HCT116 (cell line): ENCODE measurements at regions not wholly inside any gene's neighbourhood (a gene's known extent, or its start where the extent isn't known, plus 50 kb on each side); places are given as distances from the start of the nearest gene placed in this dataset.

Source experiments
- ATAC-seq: fragments of 200-7000 bp; cut with Tn5 transposase; 2 replicates; pipeline ENCODE4 v1.9.1; 2020; ENCODE audit warnings: mild to moderate bottlenecking, moderate library complexity
- BruUV-seq: library from RNA; stranded (reverse); fragments of 400-500 nt; replicated peaks from 2 replicates; lab custom pipeline; 2021; lab: Mats Ljungman, UMichigan
- CTCF ChIA-PET: fragments of 300-600 bp; sonication (Branson Sonifier 250); formaldehyde crosslinking; loops from one replicate; lab custom pipeline; 2021; ENCODE audit warnings: antibody characterized with exemption; lab: Charles Lee
- POLR2A ChIA-PET: fragments of 300-600, 350-600 bp; sonication (Branson Sonifier 250); formaldehyde crosslinking; loops from one replicate; lab custom pipeline; 2021; ENCODE audit warnings: antibody characterized with exemption; lab: Charles Lee
- RAD21 ChIA-PET, 2 experiments: fragments of 300-600 bp; sonication (Branson Sonifier 250); formaldehyde crosslinking; loops; one replicate each; lab custom pipeline; 2023; ENCODE audit warnings: low total read pairs in 2 of 2; ENCODE audit not compliant: uncharacterized antibody in 2 of 2, unreplicated experiment in 2 of 2, low non-redundant PET in 1 of 2; lab: Charles Lee
- DNase-seq: peaks from one replicate; pipeline ENCODE4 v3.0.0-alpha.2; 2010; ENCODE audit warnings: low read depth, low spot score
- H2AFZ ChIP-seq: fragments of 200-600 bp; shearing (Covaris generic), sonication (generic); 2 replicates; pipeline ENCODE4 v1.6.1; 2017; ENCODE audit warnings: low read depth, mixed run types, mixed read lengths, antibody characterized with exemption, low read length; ENCODE audit not compliant: poor library complexity, severe bottlenecking
- H3K27ac ChIP-seq: 2 replicates; pipeline ENCODE4 v1.5.1; 2012; ENCODE audit warnings: low read depth, low read length
- H3K27me3 ChIP-seq: fragments of 200-600 bp; sonication (generic); 2 replicates; pipeline ENCODE4 v1.6.1; 2016; ENCODE audit warnings: mixed run types, low read length, mixed read lengths; ENCODE audit not compliant: insufficient read depth
- H3K36me3 ChIP-seq, 2 experiments: fragments of 200-500 bp in 1 of 2; fragments of 200-600 bp in 1 of 2; sonication (Bioruptor generic) in 1 of 2; sonication (generic) in 1 of 2; 2 replicates each; pipeline versions ENCODE4 v1.5.1 to v1.6.1; 2014 to 2016; ENCODE audit warnings: low read length in 2 of 2, inconsistent platforms in 1 of 2, mixed read lengths in 1 of 2, mixed run types in 1 of 2; ENCODE audit not compliant: insufficient read depth in 2 of 2, control insufficient read depth in 1 of 2
- H3K4me1 ChIP-seq, 2 experiments: fragments of 200-600 bp in 1 of 2; sonication (generic) in 1 of 2; 2 replicates each; pipeline versions ENCODE4 v1.5.1 to v1.6.1; 2012 to 2017; ENCODE audit warnings: low read length in 2 of 2, inconsistent platforms in 1 of 2, mild to moderate bottlenecking in 1 of 2, mixed read lengths in 1 of 2, mixed run types in 1 of 2, moderate library complexity in 1 of 2; ENCODE audit not compliant: insufficient read depth in 2 of 2, control insufficient read depth in 1 of 2
- H3K4me2 ChIP-seq: fragments of 200-600 bp; sonication (generic); 2 replicates; pipeline ENCODE4 v1.6.1; 2017; ENCODE audit warnings: mixed run types, low read length, mixed read lengths
- H3K4me3 ChIP-seq, 2 experiments: fragments of 200-600 bp in 1 of 2; sonication (generic) in 1 of 2; replicated peaks in 1 of 2; 2 replicates each; pipeline ENCODE4 v1.5.1; 2011 to 2016; ENCODE audit warnings: low read length in 2 of 2, control low read depth in 1 of 2, low read depth in 1 of 2, mild to moderate bottlenecking in 1 of 2, mixed read lengths in 1 of 2, mixed run types in 1 of 2
- H3K79me2 ChIP-seq: fragments of 200-600 bp; sonication (generic); 2 replicates; pipeline ENCODE4 v1.6.1; 2017; ENCODE audit warnings: mild to moderate bottlenecking, mixed run types, low read length, moderate library complexity, mixed read lengths; ENCODE audit not compliant: insufficient read depth
- H3K9ac ChIP-seq: fragments of 200-600 bp; sonication (generic); 2 replicates; pipeline ENCODE4 v1.6.1; 2016; ENCODE audit warnings: low read length, mixed read lengths
- H3K9me2 ChIP-seq: fragments of 200-600 bp; sonication (generic), shearing (Covaris generic); 2 replicates; pipeline ENCODE4 v1.6.1; 2017; ENCODE audit warnings: mixed run types, mild to moderate bottlenecking, moderate library complexity; ENCODE audit not compliant: insufficient read depth
- H3K9me3 ChIP-seq, 2 experiments: fragments of 200-500 bp in 1 of 2; fragments of 200-600 bp in 1 of 2; sonication (Bioruptor generic) in 1 of 2; sonication (generic) in 1 of 2; 2 replicates each; pipeline ENCODE4 v1.6.1; 2014 to 2017; ENCODE audit warnings: low read length in 2 of 2, mixed read lengths in 2 of 2, inconsistent platforms in 1 of 2, low read depth in 1 of 2, mild to moderate bottlenecking in 1 of 2, mixed run types in 1 of 2, moderate library complexity in 1 of 2; ENCODE audit not compliant: control insufficient read depth in 1 of 2, insufficient read depth in 1 of 2
- H4K20me1 ChIP-seq: fragments of 200-600 bp; sonication (generic), shearing (Covaris generic); 2 replicates; pipeline ENCODE4 v1.6.1; 2017; ENCODE audit warnings: mixed run types, mild to moderate bottlenecking, moderate library complexity; ENCODE audit not compliant: insufficient read depth
- ELF1 ChIP-seq: IDR thresholded peaks from 2 replicates; pipeline ENCODE4 v1.6.1; 2012; ENCODE audit warnings: low read depth, borderline replicate concordance
- EZH2phosphoT487 ChIP-seq: fragments of 200-600 bp; IDR thresholded peaks from 2 replicates; pipeline ENCODE4 v1.6.1; 2018; ENCODE audit warnings: antibody characterized with exemption, borderline replicate concordance
- JUND ChIP-seq: IDR thresholded peaks from 2 replicates; pipeline ENCODE4 v1.6.1; 2012
- POLR2A ChIP-seq: IDR thresholded peaks from 2 replicates; pipeline ENCODE4 v1.7.0; 2011; ENCODE audit warnings: borderline replicate concordance; ENCODE audit not compliant: insufficient read depth, insufficient read length; ENCODE audit errors: extremely low read depth
- SIN3A ChIP-seq: IDR thresholded peaks from 2 replicates; pipeline ENCODE4 v1.6.1; 2012; ENCODE audit warnings: low read depth
- SP1 ChIP-seq: IDR thresholded peaks from 2 replicates; pipeline ENCODE4 v1.6.1; 2012; ENCODE audit warnings: low read depth
- TCF7L2 ChIP-seq: IDR thresholded peaks from 2 replicates; pipeline ENCODE4 v1.7.0; 2011; ENCODE audit warnings: borderline replicate concordance, inconsistent platforms; ENCODE audit not compliant: insufficient read depth, insufficient read length; ENCODE audit errors: extremely low read depth
- ZFX ChIP-seq: fragments of 450-650 bp; IDR thresholded peaks from 2 replicates; pipeline ENCODE4 v1.6.1; 2017
- ZNF274 ChIP-seq: fragments of 200-500 bp; sonication (Bioruptor generic); IDR thresholded peaks from 2 replicates; pipeline ENCODE4 v1.6.1; 2014; ENCODE audit warnings: mild to moderate bottlenecking, low read depth, low read length, inconsistent platforms
- intact Hi-C: fragments of 100-400 bp; cut with micrococcal nuclease; formaldehyde crosslinking; loops from 2 replicates; pipeline ENCODE4 v1.10.0; 2022
- TF ChIP-seq, protein P1 (sequence below): IDR thresholded peaks from 2 replicates; pipeline ENCODE4 v1.6.1; 2012; ENCODE audit warnings: low read depth
- TF ChIP-seq, protein P2 (sequence below): IDR thresholded peaks from 2 replicates; pipeline ENCODE4 v1.6.1; 2011; ENCODE audit warnings: mild to moderate bottlenecking, low read length, moderate library complexity; ENCODE audit not compliant: insufficient replicate concordance; ENCODE audit errors: extremely low read depth

DNA sequence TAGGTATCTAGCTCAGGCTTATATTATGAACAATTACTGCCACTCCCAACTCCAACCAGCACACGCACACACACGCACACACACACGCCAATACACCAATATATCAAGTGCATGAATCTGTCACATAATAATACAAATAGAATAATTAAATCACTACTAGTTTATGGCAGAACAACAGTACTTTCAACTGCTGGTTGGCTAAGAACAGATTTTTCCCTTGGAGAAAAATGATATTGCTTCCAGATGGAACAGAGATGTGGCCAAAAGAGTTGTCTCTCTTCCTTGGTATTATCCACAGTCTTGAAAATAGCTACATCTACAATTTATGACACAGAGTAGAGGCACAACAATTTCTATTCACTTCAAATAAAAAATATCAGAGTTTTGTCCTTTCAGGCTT is 538.3 kb upstream of the FAT3 start:
- H4K20me1 ChIP-seq, result no peaks in the 10 kb centered on the region
- no peaks in the 10 kb centered on the region for H3K79me2 ChIP-seq
- RAD21 ChIA-PET, result no interaction called here
- CTCF ChIA-PET, result no interaction called here
- no peak overlapping the region for H3K4me3 ChIP-seq
- no peak for DNase-seq
- no peak for ATAC-seq
- no peaks in the 10 kb centered on the region for H3K36me3 ChIP-seq
- no peak overlapping the region for H3K27ac ChIP-seq
- no peak overlapping the region for H2AFZ ChIP-seq
- no peaks in the 10 kb centered on the region for H3K9me2 ChIP-seq
- no peaks in the 10 kb centered on the region for H3K4me1 ChIP-seq
- no peaks in the 10 kb centered on the region for H3K27me3 ChIP-seq
- no peak overlapping the region for H3K9ac ChIP-seq
- POLR2A ChIA-PET, result no interaction called here
- H3K4me2 ChIP-seq, result no peak overlapping the region
- no peak for TF ChIP-seq ZNF274
- TF ChIP-seq, all 23 proteins: peak for 0
- no TSS peak for BruUV-seq
- intact Hi-C loops, result no loop called here
- H3K9me3 ChIP-seq, result peaks cover 4 to 13% of the 10 kb centered on the region in 2 experiments; a peak in 2 of 4 replicates

DNA sequence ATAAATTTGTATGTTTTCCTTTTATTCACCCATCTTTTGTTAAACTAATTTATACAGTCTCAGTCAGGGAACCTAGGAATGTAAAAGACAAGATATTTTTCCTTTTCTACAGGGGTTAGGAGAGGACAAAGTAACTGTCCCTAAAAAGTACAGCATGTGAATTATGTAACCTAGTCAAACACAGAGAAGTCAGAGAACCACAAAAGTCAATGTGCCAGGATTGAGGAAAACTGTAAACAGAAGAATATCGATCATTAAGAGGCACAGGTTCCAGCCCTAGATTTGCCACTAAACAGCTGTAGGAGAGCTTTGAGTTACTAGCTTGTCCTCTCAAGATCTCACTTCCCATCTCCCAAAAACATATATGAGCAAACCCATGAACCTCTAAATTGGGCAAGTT is 550.9 kb upstream of the FAT3 start:
- POLR2A ChIA-PET, result no interaction called here
- Histone ChIP-seq H3K4me3 (no peak overlapping the region), H3K27me3 (no peaks in the 10 kb centered on the region)
- no peak for TF ChIP-seq ELF1
- TF ChIP-seq, protein P1, sequence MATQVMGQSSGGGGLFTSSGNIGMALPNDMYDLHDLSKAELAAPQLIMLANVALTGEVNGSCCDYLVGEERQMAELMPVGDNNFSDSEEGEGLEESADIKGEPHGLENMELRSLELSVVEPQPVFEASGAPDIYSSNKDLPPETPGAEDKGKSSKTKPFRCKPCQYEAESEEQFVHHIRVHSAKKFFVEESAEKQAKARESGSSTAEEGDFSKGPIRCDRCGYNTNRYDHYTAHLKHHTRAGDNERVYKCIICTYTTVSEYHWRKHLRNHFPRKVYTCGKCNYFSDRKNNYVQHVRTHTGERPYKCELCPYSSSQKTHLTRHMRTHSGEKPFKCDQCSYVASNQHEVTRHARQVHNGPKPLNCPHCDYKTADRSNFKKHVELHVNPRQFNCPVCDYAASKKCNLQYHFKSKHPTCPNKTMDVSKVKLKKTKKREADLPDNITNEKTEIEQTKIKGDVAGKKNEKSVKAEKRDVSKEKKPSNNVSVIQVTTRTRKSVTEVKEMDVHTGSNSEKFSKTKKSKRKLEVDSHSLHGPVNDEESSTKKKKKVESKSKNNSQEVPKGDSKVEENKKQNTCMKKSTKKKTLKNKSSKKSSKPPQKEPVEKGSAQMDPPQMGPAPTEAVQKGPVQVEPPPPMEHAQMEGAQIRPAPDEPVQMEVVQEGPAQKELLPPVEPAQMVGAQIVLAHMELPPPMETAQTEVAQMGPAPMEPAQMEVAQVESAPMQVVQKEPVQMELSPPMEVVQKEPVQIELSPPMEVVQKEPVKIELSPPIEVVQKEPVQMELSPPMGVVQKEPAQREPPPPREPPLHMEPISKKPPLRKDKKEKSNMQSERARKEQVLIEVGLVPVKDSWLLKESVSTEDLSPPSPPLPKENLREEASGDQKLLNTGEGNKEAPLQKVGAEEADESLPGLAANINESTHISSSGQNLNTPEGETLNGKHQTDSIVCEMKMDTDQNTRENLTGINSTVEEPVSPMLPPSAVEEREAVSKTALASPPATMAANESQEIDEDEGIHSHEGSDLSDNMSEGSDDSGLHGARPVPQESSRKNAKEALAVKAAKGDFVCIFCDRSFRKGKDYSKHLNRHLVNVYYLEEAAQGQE, result no peak
- TF ChIP-seq SIN3A, result no peak
- TF ChIP-seq POLR2A, result no peak
- no peak for TF ChIP-seq TCF7L2
- no peak for TF ChIP-seq ZFX
- TF ChIP-seq EZH2phosphoT487, result no peak
- no peak for TF ChIP-seq SP1
- TF ChIP-seq JUND, result no peak
- TF ChIP-seq, protein P2, sequence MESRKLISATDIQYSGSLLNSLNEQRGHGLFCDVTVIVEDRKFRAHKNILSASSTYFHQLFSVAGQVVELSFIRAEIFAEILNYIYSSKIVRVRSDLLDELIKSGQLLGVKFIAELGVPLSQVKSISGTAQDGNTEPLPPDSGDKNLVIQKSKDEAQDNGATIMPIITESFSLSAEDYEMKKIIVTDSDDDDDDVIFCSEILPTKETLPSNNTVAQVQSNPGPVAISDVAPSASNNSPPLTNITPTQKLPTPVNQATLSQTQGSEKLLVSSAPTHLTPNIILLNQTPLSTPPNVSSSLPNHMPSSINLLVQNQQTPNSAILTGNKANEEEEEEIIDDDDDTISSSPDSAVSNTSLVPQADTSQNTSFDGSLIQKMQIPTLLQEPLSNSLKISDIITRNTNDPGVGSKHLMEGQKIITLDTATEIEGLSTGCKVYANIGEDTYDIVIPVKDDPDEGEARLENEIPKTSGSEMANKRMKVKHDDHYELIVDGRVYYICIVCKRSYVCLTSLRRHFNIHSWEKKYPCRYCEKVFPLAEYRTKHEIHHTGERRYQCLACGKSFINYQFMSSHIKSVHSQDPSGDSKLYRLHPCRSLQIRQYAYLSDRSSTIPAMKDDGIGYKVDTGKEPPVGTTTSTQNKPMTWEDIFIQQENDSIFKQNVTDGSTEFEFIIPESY, result no peak
- TF ChIP-seq, all 23 proteins: peak for 0
- H2AFZ ChIP-seq, result no peak overlapping the region
- ATAC-seq (no peak), DNase-seq (no peak)
- H3K36me3 ChIP-seq, result no peaks in the 10 kb centered on the region
- H3K9me2 ChIP-seq, result no peaks in the 10 kb centered on the region
- H3K4me1 ChIP-seq, result no peaks in the 10 kb centered on the region
- no TSS peak for BruUV-seq
- CTCF ChIA-PET, result no interaction called here
- no peak overlapping the region for H3K9ac ChIP-seq
- RAD21 ChIA-PET, result no interaction called here
- no peaks in the 10 kb centered on the region for H3K79me2 ChIP-seq
- H3K4me2 ChIP-seq, result no peak overlapping the region
- peaks cover 0 to 28% of the 10 kb centered on the region in 2 experiments; a peak in 3 of 4 replicates for H3K9me3 ChIP-seq
- intact Hi-C loops, result no loop called here
- no peak overlapping the region for H3K27ac ChIP-seq
- H4K20me1 ChIP-seq, result no peaks in the 10 kb centered on the region
